NCI-H82 treated with DMSO at 0.1 percent for 48 hours (cell line): ENCODE measurements at regions not wholly inside any gene's neighbourhood (a gene's known extent, or its start where the extent isn't known, plus 50 kb on each side); places are given as distances from the start of the nearest gene placed in this dataset.
"Not testable (repeated sequence)": the region's sequence is repeated elsewhere in the genome, so short reads cannot be mapped to it uniquely, and the experiment has no call there.

Source experiments
- DNase-seq: peaks from one replicate; lab custom pipeline; 2025; ENCODE audit not compliant: unreplicated experiment; lab: John Stamatoyannopoulos, UW

DNA sequence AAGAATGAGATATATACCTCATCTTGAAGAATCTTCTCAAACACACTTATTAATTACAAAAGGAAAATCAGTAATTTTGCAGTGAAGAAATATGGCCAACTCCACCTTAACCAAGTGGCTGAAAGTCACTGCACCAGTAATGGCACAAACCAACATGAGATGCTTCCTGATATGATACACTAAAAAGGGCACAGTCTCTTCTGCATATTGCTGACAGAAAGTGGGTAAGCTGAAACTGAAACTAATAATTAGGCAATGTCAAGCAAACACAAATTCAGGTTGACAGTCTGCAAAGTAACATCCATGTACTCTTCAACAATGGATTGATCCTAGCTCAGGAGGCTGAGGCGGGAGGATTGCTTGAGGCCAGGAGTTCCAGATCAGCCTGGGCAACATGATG is 56.1 kb downstream of the ZNF22 start:
- not testable (repeated sequence) for DNase-seq

DNA sequence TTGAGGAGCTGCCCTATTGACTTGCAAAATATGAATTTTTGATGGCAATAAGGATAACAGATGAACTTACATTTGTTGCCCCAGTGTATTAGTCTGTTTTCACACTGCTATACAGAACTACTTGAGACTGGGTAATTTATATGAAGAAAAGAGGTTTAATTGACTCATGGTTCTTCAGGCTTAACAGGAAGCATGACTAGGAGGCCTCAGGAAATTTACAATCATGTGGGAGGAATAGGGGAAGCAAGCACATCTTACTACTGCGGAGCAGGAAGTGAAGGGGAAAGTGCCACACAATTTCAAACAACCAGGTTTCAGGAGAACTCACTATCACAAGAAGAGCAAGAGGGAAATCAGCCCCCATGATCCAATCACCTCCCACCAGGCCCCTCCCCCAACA is 57.9 kb downstream of the ZNF22 start:
- no peak for DNase-seq

DNA sequence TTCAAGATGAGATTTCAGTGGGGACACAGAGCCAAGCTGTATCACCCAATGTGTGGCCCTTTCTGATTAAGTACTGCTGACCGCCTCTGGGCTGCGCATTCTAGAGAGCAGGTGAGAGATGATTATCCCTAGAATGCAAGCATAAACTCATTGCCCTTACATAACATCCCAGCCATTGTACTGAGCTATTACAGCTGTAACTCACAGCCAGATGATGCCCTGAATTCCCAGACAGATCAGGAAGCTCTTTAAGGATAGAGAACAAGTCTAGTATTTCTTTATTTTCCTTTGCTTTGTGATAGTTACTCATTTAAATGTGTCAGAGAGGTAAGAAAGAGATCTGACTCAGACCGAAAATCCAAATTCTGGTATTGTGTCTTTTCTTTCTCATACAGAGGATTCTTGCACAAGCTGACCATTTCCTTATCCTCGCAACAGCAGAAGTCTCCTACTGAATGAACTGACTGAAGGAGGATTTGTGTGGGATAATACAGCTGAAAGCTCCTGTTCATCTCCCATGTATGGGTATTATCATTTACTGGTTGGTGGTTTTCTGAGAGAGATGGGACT is 58.4 kb downstream of the ZNF22 start:
- no peak for DNase-seq

DNA sequence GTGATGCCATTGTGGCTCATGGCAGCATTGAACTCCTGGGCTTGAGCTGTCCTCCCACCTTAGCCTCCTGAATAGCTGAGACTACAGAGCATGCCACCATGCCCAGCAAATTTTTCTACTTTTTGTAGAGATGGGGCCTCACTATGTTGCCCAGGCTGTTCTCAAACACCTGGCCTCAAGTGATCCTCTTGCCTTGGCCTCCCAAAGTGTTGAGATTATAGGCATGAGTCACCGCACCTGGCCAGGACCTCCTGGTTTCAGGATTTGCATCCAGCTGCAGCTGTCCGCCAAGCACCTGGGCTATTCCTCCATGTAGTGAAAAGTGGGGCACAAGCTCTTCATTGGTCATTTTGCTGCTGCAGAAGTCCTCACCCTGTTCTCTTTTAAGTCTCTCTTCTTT is 58.9 kb downstream of the ZNF22 start:
- DNase-seq: no peak

DNA sequence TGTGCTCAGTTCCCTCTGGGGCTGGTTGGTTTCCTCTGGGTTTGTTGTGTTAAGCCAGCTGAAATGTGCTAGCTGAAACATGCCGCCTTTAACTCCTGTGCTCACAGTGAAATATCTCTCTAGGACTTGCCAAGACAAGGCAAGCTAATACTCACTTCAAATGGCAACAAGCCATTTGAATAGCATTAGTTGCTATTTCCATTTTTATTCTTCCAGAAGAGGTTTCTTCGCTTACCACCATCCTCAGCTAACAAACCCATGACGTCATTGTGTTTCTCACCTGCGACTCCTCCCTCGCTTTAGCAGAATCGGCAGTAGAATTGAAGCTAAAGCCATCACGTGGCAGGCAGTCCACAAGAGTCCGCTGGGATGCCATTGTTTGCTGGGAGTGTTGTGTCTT is 61.3 kb downstream of the ZNF22 start:
- no peak for DNase-seq

DNA sequence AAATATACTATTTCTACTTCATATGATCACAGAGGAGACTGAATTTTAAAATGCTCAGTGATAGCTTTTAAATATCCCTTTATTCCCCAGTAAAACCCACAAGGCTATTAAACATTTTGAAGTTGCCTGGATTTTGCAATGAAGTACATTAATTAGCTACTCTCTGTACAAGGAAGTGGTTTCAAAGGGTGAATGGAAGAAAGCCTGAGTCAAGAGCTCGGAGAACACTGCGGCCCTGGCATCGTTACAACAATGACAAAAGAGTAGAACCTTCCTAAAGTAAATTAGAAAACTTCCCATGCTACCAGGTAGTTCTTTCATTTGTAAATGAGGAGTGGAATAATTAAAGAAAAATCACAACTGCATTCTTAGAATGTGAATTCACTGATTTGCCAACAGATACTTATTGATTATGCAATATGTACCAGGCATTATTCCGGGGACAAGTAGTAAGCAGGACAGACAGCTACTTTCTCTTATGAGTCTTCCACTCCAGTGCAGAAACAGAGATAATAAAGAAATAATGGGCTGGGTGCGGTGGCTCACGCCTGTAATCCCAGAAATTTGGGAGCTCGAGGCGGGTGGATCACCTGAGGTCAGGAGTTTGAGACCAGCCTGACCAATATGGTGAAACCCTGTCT is 63.0 kb downstream of the ZNF22 start:
- DNase-seq: no peak

DNA sequence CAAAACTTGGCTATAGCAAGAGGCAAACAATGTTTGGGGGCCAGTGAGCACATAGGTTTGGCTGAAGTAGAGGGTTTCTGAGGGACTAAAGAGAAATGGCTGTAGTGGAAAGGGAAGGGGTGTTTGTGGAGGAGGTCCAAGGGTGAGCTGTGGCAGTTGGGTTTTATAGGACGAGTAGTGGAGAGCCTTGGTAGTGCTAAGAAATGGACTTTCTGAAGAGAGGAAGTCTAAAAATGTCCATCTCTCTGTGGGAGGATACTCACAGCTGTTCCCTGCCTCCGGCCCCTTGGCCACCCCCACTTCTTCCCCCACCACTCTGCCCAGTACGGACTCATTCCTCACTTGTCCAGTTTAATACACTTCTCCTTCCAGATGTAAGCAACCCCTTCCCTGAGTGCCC is 64.3 kb downstream of the ZNF22 start:
- DNase-seq: no peak

DNA sequence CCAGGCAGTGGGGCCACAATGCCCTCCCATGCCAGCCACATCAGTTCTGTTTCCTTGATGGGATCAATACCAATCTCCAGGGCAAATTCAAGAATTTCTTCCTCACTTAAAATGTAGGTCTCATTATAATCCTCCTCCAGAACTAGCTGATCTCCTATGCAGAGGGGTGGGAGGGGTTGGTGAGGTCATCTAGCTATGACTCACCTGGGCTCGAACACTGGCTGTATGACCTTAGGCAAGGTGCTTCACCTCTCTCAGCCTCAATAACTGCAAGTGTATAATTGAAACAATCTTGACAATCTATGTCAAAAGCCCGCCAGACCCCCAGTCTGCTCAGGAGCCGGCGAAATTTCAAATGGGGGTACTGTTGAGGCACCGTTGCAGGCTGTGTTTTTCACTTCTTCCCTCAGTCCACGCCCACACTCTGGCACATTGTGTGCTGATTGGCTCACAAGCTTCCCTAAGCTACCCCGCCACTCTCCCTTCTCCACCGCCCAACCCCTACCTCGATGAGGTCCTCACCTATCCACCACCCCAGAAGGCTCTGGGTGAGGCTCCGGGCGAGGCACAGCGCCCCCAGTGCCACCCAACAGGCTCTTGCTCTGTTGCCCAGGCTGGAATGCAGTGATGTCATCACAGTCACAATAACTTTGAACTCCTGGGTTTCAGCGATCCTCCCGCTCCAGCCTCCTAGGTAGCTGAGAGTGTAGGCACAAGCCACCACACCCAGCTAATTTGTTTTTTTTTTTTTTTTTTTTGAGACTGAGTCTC is 70.5 kb downstream of the ZNF22 start:
- no peak for DNase-seq

DNA sequence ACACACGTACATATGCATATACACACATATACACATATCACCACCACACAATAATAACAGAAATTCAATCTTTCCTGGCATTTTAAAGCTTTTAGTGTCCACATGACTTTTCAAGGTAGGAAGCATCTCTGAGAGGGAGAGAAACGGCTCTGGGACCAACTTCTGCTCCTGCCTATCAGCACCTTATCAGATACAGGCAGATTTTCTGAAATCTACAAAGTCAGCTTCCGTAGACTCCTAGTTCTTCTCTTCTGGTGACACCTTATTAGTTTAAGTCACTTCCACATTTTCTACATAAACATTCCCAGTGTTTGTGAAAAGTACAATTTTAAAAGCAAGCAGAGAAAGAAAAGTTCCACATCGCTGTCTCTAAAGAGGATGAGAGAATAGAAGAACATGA is 74.5 kb downstream of the ZNF22 start:
- no peak for DNase-seq

DNA sequence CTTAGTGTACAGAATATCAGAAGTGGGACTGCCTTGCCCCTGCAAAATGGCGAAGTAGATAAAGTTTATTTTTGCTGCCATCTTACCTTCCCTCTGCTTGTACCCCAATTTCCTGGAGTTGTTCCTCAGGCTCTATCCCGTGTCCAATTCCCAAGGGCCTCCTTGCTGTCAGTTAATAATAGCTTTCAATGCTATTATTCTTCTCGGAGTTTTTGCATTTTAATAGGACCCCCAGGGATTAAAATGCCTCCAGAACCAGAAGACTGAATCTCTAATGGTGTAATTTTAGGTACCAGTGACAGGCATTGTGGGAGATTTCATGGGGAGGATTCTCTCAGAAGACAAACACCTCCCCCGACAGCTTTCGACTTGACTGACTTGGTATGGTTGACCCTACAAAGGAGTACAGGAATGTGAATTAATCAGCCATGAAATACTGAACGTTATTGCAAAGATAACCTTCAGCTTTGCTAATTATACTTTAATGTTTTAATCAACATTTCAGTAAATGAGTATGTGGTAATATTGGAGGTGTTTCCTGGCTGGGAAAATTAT is 75.2 kb downstream of the ZNF22 start:
- no peak for DNase-seq

DNA sequence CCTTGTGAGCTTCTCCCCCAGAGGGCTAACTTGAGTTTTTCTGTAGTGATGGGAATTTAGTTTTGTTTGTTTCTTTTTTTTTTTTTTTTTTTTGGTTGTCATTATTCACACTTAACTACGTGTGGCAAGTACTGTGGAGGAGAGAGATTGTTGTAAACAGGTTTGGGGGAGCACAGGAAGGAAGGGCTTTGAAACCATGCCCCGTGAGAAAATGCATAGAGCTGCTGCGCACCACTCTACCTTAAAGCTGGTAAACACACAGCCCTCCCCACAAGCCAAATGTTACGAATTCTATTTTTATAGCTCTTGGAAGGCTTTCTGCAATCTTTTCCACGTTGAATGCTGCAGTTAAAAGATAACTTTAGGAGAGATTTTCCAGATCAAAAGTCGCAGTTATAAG is 76.2 kb downstream of the ZNF22 start:
- no peak for DNase-seq

DNA sequence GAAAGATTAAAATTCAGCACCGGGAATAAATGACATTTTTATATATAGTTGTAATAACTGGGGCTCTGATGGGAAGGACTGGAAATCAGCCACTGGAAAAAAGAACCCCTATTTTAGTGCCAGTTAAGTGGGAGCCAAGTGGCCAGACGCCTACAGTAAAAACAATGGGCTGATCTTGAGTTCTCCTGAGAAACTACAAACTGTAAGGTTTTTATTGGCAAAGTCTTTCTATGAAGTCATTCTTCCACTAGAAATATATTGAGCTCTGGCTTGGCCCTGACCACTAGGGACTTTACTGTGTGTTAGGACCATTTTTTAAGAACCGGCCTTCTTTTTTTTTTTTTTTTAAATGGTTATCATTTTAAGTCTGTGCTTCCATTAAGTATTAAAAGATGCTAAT is 79.6 kb downstream of the ZNF22 start:
- DNase-seq: no peak

DNA sequence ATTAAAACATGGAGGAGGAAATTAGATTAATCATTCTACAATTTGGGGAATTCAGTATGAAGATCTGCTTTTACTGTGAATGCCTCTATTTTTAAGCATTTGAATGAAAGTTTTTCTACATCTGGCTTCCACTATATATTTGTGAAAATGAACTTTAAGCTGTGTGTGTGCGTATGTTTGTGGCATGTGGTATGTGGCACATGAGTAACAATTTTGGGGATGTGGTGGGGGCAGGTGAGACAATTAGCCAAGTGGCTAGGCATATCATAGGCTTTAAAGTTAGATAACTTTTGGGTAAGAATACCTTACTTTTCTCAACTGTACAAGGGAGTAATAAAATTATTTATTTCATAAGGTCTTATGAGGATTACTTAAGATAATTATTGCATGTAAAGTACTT is 81.5 kb downstream of the ZNF22 start:
- no peak for DNase-seq

DNA sequence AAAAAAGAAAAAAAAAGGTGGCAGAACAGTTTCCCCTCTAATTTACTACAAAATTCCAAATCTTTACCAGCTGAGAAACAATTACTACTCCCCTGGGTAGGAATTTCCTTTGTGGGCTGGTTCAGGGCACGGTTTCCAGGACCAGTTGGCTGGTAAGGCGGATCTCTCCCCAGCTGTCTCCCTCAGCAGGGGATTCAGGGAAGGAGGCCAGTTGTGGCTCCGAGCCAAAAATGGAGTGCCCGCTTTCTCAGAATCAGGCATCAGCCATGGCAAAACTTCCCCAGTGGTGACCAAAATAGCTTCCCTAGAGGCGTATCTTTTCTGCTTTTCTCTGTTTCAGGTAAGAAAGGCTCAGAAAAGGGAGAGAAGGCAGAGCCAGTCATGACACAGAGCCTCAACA is 91.2 kb downstream of the ZNF22 start:
- DNase-seq: no peak

DNA sequence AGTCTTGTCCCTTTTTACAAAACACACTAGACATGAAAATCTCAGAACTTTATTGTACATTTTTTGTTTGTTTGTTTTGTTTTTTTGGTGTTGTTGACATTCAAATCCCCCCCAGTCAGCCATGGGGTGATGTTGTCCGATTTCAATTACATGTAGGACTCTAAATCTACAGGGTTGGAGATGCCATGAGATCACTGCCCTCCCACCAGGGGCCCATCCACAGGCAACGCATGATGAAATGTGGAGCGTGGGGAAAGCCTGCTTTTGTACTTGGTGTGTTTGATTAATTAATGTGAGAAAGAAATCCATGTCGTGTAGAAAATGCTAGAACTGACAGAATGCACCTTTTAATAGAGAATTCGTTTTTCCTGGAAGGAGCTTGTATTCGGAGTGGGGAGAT is 93.2 kb downstream of the ZNF22 start:
- no peak for DNase-seq

DNA sequence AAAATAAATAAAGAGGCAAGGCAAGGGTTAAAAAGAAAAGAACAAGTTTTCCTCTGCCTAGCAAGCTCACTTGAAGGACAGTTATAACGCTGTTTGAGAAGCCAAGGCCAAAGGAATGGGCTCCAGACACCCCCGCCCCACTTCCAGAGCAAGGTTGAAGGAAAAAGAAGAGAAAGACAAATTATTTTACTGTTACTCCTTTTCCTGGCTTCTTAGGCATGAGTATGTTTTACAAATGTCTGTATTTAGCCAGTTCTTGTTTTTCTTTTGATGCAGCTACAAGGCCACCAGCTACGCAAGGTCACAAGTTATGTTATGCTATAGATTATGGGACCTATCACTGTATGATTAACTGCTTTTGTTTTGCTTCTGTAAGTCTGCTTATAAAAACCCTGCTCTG is 94.6 kb downstream of the ZNF22 start:
- no peak for DNase-seq

DNA sequence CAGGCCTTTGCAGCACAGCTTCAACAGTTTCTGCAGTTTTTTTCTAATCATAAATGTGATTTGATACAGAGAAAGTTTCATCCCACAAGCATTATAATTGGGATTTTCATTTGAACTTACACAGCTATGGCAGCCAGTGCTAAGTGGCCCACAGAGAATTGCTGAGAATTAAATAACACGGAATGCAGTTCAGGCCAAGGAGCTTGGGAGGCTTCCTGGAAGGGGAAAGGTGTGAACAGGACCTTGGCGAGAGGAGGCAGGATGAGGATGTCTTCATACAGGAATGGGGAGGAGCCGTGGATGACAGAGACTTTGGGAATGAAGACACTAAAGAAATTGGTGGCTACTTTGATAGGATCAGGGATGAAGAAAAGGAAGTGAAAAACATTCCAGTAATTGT is 95.3 kb downstream of the ZNF22 start:
- DNase-seq: no peak

DNA sequence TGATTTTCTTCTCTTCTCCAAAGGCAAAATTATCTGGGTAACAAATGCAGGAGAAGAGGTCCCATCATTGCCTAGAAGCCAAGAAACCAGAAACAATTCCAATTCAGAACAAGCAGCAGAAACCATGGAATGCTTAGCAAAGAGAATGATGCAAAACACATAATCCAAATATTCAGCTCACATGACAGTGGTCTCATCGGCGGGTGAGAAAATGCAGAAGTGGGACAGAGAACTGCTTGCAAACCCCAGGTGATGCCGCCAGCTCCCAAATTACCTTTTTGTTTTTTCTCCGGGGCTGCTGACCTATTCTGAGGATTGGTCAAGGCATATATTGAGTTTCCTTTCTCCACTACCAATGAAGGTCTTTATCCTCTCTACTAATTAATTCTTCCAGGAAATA is 99.7 kb downstream of the ZNF22 start:
- DNase-seq: no peak

DNA sequence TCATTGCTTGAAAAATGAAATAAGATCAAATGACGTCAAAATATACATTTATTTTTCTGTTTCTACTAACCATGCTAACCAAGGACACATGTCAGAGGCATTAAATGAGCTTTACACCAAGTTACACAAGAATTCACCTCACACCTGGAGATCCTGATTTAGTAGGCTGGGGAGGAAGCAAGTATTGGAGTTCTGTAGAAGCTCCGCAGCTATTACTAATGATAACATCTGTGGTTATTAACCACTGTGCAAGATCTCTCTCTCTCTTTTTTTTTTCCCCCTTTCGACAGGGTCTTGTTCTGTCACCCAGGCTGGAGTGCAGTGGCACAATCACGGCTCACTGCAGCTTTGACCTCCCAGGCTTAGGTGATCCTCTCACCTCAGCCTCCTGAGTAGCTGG is 104.0 kb downstream of the ZNF22 start:
- no peak for DNase-seq

DNA sequence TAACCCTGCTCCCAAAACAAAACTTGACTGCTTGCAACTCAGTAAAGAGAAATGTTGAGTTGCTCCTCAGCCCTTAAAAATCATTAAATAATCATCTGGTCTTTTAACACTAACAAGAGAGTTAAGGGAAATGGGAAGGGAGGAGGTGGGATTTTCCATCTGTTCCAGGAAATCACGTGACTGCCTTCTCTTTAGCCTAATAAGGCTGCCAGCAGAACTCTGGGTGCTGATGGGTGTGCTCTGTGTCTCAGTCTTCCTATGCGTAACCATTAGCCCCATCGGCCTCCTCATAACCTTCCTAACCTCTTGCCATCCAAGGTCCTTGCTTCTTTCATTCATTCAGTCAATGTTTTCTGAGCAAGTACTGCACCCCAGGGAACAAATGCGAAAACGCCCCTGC is 104.6 kb downstream of the ZNF22 start:
- not testable (repeated sequence) for DNase-seq

DNA sequence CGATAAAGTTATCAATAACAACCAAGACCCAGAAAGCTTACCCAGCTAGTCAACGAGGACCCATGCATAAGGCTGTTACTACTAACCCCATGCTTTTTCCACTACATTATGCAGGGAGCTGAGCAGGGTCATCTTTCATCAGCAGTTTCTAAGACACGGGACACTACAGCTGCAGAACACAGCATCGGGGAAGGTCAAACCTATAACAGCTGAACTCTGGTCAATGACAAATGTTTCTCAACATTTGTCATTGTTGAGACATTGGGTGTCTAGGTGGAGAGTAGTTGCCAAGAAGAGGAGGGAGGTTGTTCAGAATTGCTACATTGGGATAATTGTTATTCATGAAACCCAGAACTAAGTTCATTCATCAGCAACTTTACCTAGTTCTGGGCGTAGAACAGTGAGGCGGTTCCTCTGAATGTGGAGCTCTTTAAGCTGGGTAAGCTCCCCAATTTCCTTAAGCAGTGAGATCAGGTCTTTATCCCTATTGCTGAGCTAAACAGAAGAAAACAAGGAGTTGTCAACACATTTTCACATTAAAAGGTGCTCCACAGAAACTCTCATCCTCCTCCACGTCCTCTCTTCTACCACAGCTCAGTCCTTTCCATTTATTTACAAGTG is 105.6 kb downstream of the ZNF22 start:
- DNase-seq: no peak

DNA sequence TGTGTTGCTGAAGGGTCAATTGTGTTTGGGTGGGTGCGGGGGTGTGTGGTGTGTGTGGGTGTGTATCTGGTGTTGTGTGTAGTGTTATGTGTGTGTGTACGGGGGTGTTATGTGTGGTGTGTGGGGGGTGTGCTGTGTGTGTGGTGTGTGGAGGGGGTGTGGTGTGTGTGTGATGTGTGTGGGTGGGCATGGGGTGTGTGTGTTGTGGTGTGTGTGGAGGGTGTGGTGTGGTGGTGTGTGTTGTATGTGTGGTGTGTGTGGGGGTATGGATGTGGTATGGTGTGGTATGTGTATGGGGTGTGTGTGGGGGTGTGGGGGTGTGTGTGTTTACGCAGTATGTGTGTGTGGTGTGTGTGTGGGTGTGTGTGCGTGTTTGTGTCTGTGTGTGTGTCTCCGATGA is 110.8 kb downstream of the ZNF22 start:
- no peak for DNase-seq
